HG03432 (cell line): ENCODE measurements at regions not wholly inside any gene's neighbourhood (a gene's known extent, or its start where the extent isn't known, plus 50 kb on each side); places are given as distances from the start of the nearest gene placed in this dataset.

Experiments used
- ATAC-seq: cut with Tn5 transposase; IDR thresholded peaks from one replicate; pipeline ENCODE4 v1.9.1; 2021; ENCODE audit warnings: mild to moderate bottlenecking, moderate library complexity; ENCODE audit not compliant: unreplicated experiment

GRCh38 chr2:47266939-47267710 is 90.8 kb upstream of the CALM2 start:
- no peak for ATAC-seq

- ATAC-seq = no peak
Measured at GRCh38 chr2:47265751-47266231, 89.5 kb upstream of the CALM2 start.

- ATAC-seq = no peak
Measured at GRCh38 chr2:47265158-47265557, 88.8 kb upstream of the CALM2 start.

GRCh38 chr2:47264686-47265085 is 88.4 kb upstream of the CALM2 start:
- ATAC-seq = no peak

DNA sequence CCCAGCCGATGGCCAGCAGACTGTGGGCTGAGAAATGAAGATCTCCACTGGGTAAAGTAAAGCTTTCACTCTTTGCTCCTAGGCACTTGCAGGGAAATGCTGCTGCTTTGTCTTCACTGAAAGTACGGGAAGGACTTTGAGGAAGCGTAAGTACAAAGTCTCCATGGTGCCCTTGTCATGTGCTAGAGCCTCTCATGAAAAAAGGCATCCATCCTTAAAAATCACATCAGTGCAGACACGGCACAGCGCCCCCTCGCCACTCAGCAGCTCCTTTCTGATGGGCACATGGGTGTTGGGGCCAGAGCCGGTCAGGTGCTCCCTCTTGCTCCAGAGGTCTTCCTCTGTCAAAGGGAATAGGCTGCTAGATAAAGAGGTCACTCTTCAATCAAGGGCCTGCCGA is 87.8 kb upstream of the CALM2 start:
- no peak for ATAC-seq

DNA sequence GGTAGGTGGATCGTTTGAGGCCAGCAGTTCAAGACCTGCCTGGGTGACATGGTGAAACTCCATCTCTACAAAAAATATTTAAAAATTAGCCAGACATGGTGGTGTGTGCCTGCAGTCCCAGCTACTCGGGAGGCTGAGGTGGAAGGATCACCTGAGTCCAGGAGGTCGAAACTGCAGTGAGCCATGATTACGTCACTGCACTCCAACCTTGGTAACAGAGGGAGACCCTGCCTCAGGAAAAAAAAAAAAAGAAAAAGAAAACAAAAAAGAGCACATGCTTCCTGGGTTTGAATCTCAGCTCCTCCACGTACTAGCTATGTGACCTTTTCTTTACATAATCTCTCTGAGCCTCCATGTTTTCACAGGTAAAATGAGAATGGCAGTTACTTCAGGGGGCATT is 86.3 kb upstream of the CALM2 start:
- no peak for ATAC-seq

DNA sequence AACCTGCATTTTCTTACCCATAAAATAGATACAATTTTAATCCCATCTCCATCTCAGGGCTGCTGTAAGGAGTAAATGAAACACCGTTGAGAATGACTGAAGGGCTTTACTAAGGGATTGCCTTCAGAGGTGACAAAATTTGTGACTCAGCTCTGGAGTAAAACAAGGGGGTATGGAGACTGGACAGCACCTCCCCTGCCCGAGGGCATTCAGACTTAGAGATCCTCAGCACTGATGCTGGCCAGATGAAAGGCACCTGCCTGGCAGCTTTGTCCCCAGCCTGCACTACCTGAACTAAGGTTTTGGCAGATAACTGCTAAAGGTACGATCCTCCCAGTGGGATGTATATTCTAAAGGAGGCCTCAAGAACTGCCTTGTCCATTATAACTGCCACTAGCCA is 84.7 kb upstream of the CALM2 start:
- no peak for ATAC-seq

- no peak for ATAC-seq
Measured at GRCh38 chr2:47259829-47260228, 83.5 kb upstream of the CALM2 start.

- no peak for ATAC-seq
Measured at GRCh38 chr2:47257946-47258348, 81.6 kb upstream of the CALM2 start.

- ATAC-seq = no peak
Measured at GRCh38 chr2:47256416-47257087, 80.2 kb upstream of the CALM2 start.

GRCh38 chr2:47255794-47256193 is 79.5 kb upstream of the CALM2 start:
- no peak for ATAC-seq

DNA sequence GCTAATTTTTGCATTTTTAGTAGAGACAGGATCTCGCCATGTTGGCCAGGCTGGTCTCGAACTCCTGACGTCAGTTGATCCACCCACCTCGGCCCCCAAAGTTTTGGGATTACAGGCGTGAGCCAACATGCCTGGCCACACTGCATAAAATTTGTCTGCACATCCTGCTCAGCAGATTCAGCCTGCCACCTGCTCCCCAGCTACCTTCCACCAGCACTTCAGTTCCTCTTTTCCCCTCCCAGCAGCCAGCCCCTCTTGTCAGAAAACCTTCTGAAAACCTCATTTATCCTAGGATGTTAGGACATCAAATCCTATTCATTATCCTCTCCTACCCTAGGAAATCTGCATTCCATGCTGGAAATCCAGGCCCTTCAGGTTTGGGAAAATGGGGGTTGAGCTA is 78.2 kb upstream of the CALM2 start:
- ATAC-seq = no peak

DNA sequence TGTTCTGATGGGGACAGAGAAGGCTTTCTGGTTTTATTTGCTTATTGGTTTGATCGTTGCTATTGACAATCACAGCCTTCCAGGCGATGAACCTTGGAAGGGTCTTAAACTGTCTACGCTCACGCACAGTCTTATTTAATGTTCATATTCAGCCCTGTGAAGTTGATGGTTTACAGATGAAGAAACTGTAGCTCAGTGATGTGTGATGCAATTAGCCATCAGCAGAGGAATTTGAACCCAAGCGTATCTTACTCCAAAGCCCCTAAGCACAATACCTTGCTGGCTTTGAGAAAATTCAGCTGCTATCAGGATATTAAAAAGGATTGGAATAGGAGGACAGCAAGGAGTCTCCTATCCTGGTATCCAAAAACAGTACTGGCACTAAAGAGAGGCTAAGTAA is 77.1 kb upstream of the CALM2 start:
- ATAC-seq = no peak

- no peak for ATAC-seq
Measured at GRCh38 chr2:47251404-47251675, 75.0 kb upstream of the CALM2 start.

GRCh38 chr2:47250586-47251403 is 74.5 kb upstream of the CALM2 start:
- no peak for ATAC-seq

- no peak for ATAC-seq
Measured at GRCh38 chr2:47249931-47250330, 73.6 kb upstream of the CALM2 start.

- no peak for ATAC-seq
Measured at GRCh38 chr2:47249157-47249900, 73.0 kb upstream of the CALM2 start.

- ATAC-seq = no peak
Measured at GRCh38 chr2:47243596-47244323, 67.4 kb upstream of the CALM2 start.

- no peak for ATAC-seq
Measured at GRCh38 chr2:47241715-47242114, 65.4 kb upstream of the CALM2 start.

DNA sequence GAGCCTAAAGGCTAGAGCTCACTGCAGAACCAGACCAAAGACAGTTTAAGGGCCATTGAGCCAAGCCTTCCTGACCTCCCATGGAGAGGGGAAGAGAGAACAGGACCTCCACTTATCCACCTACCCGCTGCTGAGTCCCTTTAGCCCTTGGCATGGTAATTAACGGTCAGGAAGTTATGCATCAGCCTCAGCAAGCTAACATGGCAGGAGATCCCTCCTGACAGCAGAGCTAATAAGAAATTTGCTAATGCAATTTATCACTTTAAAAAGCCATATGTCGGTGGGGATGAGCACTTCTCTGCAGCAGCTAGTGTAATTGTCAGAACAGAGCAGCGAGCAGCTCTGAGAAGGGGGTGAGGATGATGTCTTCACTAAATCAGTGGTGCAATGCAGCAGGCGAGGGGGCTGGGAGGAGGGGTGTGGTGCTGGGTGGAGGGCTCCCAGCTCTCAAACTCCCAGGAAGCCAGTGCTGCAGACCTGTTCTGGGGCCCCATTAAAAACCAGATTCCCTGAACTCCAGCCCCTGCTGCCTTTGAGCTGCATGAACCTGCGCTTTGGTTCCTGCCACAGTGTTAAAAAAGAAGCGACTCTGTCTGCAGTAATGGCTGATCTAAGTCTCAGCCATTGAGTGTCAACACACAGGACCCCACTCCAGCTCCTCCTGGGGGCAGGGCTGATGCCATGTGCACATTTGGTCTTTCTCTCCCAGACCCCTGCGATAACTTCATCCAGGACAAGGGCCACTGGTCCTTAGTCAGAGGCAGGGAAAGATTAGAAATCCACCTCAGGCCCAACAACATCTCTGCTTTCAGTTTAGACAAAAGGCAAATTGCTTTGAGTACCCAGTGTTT is 63.0 kb upstream of the CALM2 start:
- no peak for ATAC-seq
